Right lobe of liver (tissue), 6 donors: ENCODE measurements at regions not wholly inside any gene's neighbourhood (a gene's known extent, or its start where the extent isn't known, plus 50 kb on each side); places are given as distances from the start of the nearest gene placed in this dataset.
A peak's percentile ranks its signal among the peaks of the same experiment; 100 is the strongest.

ENCODE experiments used
- ATAC-seq, 4 donors: fragments of 200-7000 bp; cut with Tn5 transposase; one replicate each; pipeline ENCODE4 v1.9.1; 2020; ENCODE audit warnings: mild to moderate bottlenecking in 4 of 4, moderate library complexity in 4 of 4
- DNase-seq, 3 donors: peaks; one replicate each; pipeline ENCODE4 v3.0.0-alpha.2; 2020
- H3K27ac ChIP-seq, 3 donors: fragments of 200-600 bp; one replicate each; pipeline ENCODE4 v1.8.0; 2022
- H3K27me3 ChIP-seq, 2 donors: fragments of 200-600 bp; one replicate each; pipeline ENCODE4 v1.8.0; 2022
- H3K36me3 ChIP-seq, 4 donors: fragments of 200-600 bp; sonication (generic) in 1 of 4; one replicate each; pipeline versions ENCODE4 v1.5.1 to v1.8.0; 2017 to 2022; ENCODE audit warnings: control low read depth in 1 of 4
- H3K4me1 ChIP-seq, 4 donors: fragments of 200-600 bp; sonication (generic) in 1 of 4; one replicate each; pipeline versions ENCODE4 v1.5.1 to v1.8.0; 2017 to 2022; ENCODE audit warnings: control low read depth in 1 of 4
- H3K4me3 ChIP-seq, 3 donors: fragments of 200-600 bp; one replicate each; pipeline ENCODE4 v1.8.0; 2022
- H3K9me3 ChIP-seq, 4 donors: fragments of 200-600 bp; sonication (generic) in 1 of 4; one replicate each; pipeline versions ENCODE4 v1.5.1 to v1.8.0; 2017 to 2022; ENCODE audit warnings: control low read depth in 1 of 4
- CTCF ChIP-seq, 4 donors: fragments of 200-600 bp in 3 of 4; fragments of 450-650 bp in 1 of 4; IDR thresholded peaks; one replicate each; pipeline versions ENCODE4 v1.5.1 to v1.8.0; 2016 to 2022; ENCODE audit warnings: antibody characterized with exemption in 4 of 4, mild to moderate bottlenecking in 2 of 4
- POLR2A ChIP-seq: fragments of 450-650 bp; IDR thresholded peaks from one replicate; pipeline ENCODE4 v1.6.1; 2017; ENCODE audit warnings: antibody characterized with exemption, mild to moderate bottlenecking
- WGBS: methylation state at CpG from one replicate; pipeline ENCODE4 v1.1.6; 2018; ENCODE audit warnings: low coverage, low lambda C conversion rate; ENCODE audit not compliant: insufficient coverage; ENCODE audit errors: missing lambda C conversion rate; 5-methylcytosine and 5-hydroxymethylcytosine counted together
- intact Hi-C, 2 donors: fragments of 100-400 bp; cut with DNase I; formaldehyde crosslinking; loops; one replicate each; pipeline versions ENCODE4 v1.11.2 to v1.14.1; 2022
- donor health status: DM: no; HTN: yes; CAD: no.
- donor health status: DM: no; HTN: no; CAD: no.
- donor health status: DM: no; HTN: no; CAD: no.
- donor health status: DM: no; HTN: yes; CAD: no.
- donor health status: DM: no; HTN: yes; CAD: no.

GRCh38 chr4:53783208-53783859 lies 192.0 kb upstream of the LNX1 start:
- Histone ChIP-seq H3K4me1 (peaks cover 0 to 11% (median 0%) of the 10 kb centered on the region in 4 donors), H3K27me3 (no peaks in the 10 kb centered on the region), H3K36me3 (no peaks in the 10 kb centered on the region), H3K9me3 (no peaks in the 10 kb centered on the region), H3K27ac (no peak overlapping the region), H3K4me3 (no peak overlapping the region)
- TF ChIP-seq POLR2A (no peak), CTCF (IDR thresholded peaks at IDR 0.05) (no peak)
- DNase-seq (no peak), ATAC-seq (no peak)
- 63% methylated on average over 1 of the region's 1 CpG for WGBS
- intact Hi-C loops, result no loop called here

GRCh38 chr4:53782458-53782845 lies 191.2 kb upstream of the LNX1 start:
- Histone ChIP-seq H3K4me3 (no peak overlapping the region), H3K9me3 (no peaks in the 10 kb centered on the region), H3K27me3 (no peaks in the 10 kb centered on the region), H3K36me3 (no peaks in the 10 kb centered on the region), H3K27ac (peak overlapping the region in 1 of 3 donors; percentile 28), H3K4me1 (peaks cover 0 to 11% (median 0%) of the 10 kb centered on the region in 4 donors)
- intact Hi-C loops, result no loop called here
- 13% methylated on average over 2 of the region's 2 CpGs for WGBS
- DNase-seq, result no peak
- no peak for TF ChIP-seq CTCF (IDR thresholded peaks at IDR 0.05)
- TF ChIP-seq POLR2A, result no peak
- no peak for ATAC-seq

DNA sequence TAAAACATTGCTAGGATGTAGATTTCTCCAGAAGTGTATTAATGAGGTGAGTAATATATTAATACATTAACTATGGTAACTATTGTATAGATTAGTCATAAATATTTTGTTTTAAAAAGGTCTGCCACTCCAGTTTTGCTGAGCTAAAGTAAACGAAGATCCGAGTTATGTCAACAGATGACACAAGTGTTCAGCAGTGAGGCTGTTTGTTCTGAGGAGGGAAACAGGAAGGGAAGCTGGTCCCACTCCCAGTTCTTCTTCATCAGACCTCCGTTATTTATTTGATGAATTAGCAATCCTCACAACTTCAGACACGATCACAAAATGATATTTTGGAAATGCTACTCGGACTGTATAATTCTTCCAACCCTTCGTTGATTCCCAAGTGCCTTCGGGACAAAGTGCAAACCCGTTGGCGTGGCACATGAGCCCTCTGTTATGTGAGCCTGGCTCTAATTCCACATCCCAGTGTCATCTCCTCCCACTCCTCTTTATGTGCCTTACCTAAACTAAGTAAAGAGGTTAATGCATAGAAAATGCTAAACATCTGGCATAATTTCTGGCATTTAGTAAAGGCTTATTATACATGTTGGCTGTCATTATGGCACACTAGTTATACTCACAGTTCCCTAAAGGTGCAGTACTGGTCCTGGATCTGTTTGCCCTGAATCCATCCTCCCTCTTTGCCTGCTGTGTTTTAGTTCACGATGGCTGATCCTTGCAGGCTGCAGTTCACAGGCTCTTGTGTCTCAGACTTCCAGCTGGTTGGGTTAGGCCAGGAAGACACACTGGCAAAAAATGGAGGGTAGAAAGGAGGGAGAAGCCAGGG lies 190.6 kb upstream of the LNX1 start:
- WGBS, result 13% methylated on average over 10 of the region's 10 CpGs
- Histone ChIP-seq H3K27ac (peak overlapping the region in 2 of 3 donors; percentile 28 to 40), H3K9me3 (no peaks in the 10 kb centered on the region), H3K36me3 (no peaks in the 10 kb centered on the region), H3K27me3 (no peaks in the 10 kb centered on the region), H3K4me1 (peaks cover 0 to 11% (median 0%) of the 10 kb centered on the region in 4 donors), H3K4me3 (no peak overlapping the region)
- no peak for TF ChIP-seq POLR2A
- TF ChIP-seq CTCF (IDR thresholded peaks at IDR 0.05), result no peak
- DNase-seq, result no peak
- ATAC-seq, result peak; percentile 89 to 97 (median 92)
- intact Hi-C loops, result no loop called here

DNA sequence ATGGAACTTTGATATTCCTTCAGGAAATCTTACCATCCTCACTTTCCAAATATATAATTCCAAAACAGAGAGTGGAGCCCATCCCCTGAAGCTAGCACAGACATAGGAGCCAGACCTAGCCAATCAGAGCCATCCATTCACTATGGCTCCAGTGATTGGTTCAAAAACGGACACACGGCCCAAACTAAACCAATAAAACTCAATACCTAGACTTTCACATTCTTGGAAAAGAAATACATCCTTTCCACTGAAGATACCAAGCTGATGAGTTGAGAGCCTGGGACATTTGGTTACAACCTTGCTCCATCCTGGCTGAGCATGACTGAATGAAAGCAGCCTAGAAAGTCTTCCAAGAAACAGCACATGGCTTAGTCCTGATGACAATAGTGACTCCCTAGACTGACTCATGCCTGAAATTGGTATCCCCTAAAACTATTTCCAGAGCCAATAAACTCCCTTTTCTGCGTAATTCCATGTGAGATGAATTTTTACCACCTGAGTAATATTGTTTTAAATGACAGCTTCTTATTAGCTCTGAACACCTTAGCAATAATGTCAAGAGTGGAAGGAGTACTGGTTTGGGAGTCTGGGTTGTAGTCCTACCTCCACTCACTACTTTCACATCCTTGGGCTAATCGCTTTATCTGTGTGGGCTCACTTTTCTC lies 189.6 kb upstream of the LNX1 start:
- Histone ChIP-seq H3K4me1 (peaks cover 0 to 11% (median 0%) of the 10 kb centered on the region in 4 donors), H3K27ac (peak overlapping the region in 2 of 3 donors; percentile 28 to 40), H3K36me3 (no peaks in the 10 kb centered on the region), H3K4me3 (no peak overlapping the region), H3K9me3 (no peaks in the 10 kb centered on the region), H3K27me3 (no peaks in the 10 kb centered on the region)
- intact Hi-C loops, result no loop called here
- 94% methylated on average over 4 of the region's 4 CpGs for WGBS
- TF ChIP-seq POLR2A (no peak), CTCF (IDR thresholded peaks at IDR 0.05) (no peak)
- DNase-seq (no peak), ATAC-seq (no peak)
